ENCODE measurements at regions not wholly inside any gene's neighbourhood (a gene's known extent, or its start where the extent isn't known, plus 50 kb on each side); places are given as distances from the start of the nearest gene placed in this dataset.

DNA sequence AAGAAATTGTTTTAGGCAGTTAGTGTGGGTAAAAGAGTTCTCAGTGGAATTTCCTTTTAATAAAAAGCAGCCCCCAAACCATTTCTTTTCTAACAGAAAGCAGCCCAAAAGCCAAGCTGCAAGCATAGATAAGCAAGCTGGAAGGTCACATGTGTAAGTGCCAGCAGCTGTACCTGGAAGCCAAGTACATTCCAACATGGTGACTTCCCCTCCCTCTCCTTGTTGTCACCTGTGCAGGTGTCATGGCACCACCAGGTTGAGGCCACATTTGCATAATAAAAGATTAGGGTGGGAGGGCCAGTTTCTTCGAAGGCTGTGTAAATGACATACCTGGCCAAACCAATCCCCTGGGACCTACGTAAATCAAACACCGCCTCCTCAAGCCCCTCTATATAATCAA is 240.3 kb upstream of the RAB4A start:
- Histone ChIP-seq H3K9me3 (no peaks in the 10 kb centered on the region), H3K4me1 (ENCODE audit: low read depth) (no peaks in the 10 kb centered on the region), H3K4me3 (no peak overlapping the region), H3K36me3 (ENCODE audit: low read depth) (no peaks in the 10 kb centered on the region)
- DNase-seq, result no peak
- TF ChIP-seq, protein P1, sequence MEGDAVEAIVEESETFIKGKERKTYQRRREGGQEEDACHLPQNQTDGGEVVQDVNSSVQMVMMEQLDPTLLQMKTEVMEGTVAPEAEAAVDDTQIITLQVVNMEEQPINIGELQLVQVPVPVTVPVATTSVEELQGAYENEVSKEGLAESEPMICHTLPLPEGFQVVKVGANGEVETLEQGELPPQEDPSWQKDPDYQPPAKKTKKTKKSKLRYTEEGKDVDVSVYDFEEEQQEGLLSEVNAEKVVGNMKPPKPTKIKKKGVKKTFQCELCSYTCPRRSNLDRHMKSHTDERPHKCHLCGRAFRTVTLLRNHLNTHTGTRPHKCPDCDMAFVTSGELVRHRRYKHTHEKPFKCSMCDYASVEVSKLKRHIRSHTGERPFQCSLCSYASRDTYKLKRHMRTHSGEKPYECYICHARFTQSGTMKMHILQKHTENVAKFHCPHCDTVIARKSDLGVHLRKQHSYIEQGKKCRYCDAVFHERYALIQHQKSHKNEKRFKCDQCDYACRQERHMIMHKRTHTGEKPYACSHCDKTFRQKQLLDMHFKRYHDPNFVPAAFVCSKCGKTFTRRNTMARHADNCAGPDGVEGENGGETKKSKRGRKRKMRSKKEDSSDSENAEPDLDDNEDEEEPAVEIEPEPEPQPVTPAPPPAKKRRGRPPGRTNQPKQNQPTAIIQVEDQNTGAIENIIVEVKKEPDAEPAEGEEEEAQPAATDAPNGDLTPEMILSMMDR (IDR thresholded peaks at IDR 0.05), result no peak
- ATAC-seq, result no peak
- intact Hi-C loops (cut with DNase I, micrococcal nuclease), result no loop called here

DNA sequence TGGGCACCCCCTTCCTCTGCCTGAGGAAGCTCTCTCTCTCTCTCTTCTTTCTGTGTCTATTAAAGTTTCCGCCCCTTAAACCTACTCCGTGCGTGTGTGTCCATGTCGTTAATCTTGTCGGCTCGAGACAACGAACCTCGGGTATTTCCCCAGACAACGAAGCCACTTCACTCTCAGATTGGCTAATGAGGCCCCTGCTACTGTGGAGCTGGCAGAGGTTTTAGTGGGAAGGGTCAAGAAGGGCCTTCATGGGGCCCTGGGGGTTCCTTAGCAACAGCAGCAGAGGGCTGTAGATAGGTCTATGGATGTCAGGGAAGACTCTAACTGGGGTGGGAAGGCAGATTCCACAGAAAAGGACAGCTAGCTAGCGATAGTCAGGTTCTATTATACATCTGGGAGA is 239.8 kb upstream of the RAB4A start:
- DNase-seq (no peak), ATAC-seq (no peak)
- no peaks in the 10 kb centered on the region for H3K36me3 ChIP-seq (ENCODE audit: low read depth)
- H3K9me3 ChIP-seq, result no peaks in the 10 kb centered on the region
- intact Hi-C loops (cut with DNase I, micrococcal nuclease), result no loop called here
- H3K4me3 ChIP-seq, result no peak overlapping the region
- TF ChIP-seq, protein P1 (IDR thresholded peaks at IDR 0.05), result no peak
- H3K4me1 ChIP-seq (ENCODE audit: low read depth), result no peaks in the 10 kb centered on the region

DNA sequence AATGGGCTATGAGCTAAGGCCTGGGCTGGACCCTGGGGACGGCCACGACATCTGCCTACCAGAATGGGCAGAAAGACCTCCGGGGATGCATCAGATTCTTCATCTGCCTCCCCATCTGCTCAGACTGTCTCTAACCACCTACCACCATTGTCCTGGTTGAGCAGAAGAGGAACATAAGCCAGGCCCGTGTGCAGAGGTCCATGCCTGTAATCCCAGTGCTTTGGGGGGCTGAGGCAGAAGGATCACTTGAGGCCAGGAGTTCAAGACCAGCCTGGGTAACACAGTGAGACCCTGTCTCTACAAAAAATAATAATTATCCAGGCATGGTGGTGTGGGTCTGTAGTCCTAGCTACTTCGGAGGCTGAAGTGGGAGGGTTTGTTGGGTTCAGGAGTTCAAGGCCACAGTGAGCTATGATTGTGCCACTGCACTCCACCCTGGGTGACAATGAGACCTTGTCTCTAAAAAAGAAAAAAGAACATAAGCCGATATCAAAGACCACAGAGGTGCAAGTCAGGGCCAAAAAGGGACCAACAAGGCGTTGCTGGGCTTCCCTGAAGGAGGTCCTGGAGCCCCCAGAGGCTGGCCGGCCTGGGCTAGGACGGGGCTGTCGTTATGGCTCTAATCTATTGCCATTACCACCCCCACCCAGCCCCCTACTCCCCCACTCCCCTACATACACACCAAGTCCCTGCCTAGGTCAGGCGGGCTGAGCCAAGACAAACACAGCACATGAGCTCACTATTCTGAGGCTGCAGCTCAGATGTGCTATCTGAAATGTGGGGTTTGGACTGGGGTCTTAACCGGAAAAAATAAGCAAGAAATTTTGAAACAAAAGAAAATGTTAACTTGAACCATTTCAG is 239.2 kb upstream of the RAB4A start:
- no peaks in the 10 kb centered on the region for H3K9me3 ChIP-seq
- DNase-seq (no peak), ATAC-seq (no peak)
- H3K4me3 ChIP-seq, result no peak overlapping the region
- no peaks in the 10 kb centered on the region for H3K36me3 ChIP-seq (ENCODE audit: low read depth)
- no peaks in the 10 kb centered on the region for H3K4me1 ChIP-seq (ENCODE audit: low read depth)
- TF ChIP-seq, protein P1 (IDR thresholded peaks at IDR 0.05), result no peak
- intact Hi-C loops (cut with DNase I, micrococcal nuclease), result no loop called here

GRCh38 chr1:229032375-229032774 is 238.5 kb upstream of the RAB4A start:
- H3K4me3 ChIP-seq, result no peak overlapping the region
- no peaks in the 10 kb centered on the region for H3K4me1 ChIP-seq (ENCODE audit: low read depth)
- TF ChIP-seq, protein P1 (IDR thresholded peaks at IDR 0.05), result no peak
- ATAC-seq, result no peak
- intact Hi-C loops (cut with DNase I, micrococcal nuclease), result no loop called here
- H3K36me3 ChIP-seq (ENCODE audit: low read depth), result no peaks in the 10 kb centered on the region
- no peaks in the 10 kb centered on the region for H3K9me3 ChIP-seq
- no peak for DNase-seq

GRCh38 chr1:229033480-229033879 is 237.4 kb upstream of the RAB4A start:
- intact Hi-C loops (cut with DNase I, micrococcal nuclease), result no loop called here
- Histone ChIP-seq H3K9me3 (no peaks in the 10 kb centered on the region), H3K4me3 (no peak overlapping the region), H3K4me1 (ENCODE audit: low read depth) (no peaks in the 10 kb centered on the region), H3K36me3 (ENCODE audit: low read depth) (no peaks in the 10 kb centered on the region)
- ATAC-seq (no peak), DNase-seq (no peak)
- TF ChIP-seq, protein P1 (IDR thresholded peaks at IDR 0.05), result no peak

All from mucosa of descending colon (tissue), 3 donors.